ENCODE measurements at regions not wholly inside any gene's neighbourhood (a gene's known extent, or its start where the extent isn't known, plus 50 kb on each side); places are given as distances from the start of the nearest gene placed in this dataset.

DNA sequence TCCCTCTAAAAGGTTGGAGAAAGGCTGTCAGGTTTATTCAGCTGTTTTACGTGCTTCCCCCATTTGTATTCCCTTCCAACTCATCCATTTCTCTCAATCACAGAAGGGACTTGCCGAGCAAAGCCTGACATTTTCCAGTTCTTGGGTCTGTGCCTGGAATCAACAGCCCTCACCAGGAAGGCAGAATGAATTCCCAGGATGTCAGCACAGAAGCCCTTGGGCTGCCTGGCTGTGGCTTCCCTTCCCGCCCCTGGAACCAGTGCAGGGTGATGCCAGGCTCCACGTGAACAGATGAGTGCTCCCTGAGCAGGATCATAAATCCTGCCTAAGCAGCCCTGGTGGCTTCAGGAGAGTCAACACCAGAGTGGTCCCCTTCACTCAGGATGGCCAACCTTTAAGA, 86.1 kb upstream of the CD83 start:
- DNase-seq = no peak

DNA sequence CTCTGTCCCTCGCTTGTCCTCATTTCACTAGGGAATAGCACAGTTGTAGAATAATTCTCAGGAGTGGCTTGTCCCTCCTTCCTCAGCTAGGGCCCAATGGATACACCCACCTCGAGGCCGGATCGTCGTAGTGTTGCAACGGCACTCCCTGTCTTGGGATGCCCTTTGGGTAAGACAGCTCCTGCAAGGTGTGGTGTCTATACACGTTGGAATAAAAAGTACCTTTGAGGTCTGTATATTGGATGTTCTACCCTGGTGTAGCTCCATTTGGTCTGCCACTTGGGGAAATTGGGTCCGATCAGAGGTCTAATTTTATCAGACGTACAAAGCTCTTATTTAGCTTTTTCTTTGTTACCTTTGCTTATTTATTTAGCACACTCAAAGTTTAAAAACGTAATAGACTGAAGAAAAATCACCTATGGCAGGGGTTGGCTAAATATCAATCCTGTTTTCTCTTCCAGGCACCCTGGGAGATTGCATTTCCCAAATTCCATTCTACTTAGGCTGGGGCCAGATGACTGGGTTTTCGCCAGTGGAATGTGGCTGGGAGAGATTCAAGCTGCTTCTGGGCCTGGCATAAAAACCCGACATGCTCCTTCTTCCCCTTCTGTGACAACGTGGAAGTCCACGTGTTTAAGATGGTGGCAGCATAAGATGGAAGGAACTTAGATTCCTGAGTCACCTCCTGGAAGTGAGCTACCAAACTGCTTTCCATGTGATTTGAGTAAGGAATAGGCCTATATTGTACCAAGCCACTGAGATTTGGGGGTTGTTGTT, 82.3 kb upstream of the CD83 start:
- DNase-seq = no peak

- no peak for DNase-seq
These were observed 81.7 kb upstream of the CD83 start for GRCh38 chr6:14035874-14036273.

GRCh38 chr6:14036911-14037310, 80.7 kb upstream of the CD83 start:
- DNase-seq = no peak

DNA sequence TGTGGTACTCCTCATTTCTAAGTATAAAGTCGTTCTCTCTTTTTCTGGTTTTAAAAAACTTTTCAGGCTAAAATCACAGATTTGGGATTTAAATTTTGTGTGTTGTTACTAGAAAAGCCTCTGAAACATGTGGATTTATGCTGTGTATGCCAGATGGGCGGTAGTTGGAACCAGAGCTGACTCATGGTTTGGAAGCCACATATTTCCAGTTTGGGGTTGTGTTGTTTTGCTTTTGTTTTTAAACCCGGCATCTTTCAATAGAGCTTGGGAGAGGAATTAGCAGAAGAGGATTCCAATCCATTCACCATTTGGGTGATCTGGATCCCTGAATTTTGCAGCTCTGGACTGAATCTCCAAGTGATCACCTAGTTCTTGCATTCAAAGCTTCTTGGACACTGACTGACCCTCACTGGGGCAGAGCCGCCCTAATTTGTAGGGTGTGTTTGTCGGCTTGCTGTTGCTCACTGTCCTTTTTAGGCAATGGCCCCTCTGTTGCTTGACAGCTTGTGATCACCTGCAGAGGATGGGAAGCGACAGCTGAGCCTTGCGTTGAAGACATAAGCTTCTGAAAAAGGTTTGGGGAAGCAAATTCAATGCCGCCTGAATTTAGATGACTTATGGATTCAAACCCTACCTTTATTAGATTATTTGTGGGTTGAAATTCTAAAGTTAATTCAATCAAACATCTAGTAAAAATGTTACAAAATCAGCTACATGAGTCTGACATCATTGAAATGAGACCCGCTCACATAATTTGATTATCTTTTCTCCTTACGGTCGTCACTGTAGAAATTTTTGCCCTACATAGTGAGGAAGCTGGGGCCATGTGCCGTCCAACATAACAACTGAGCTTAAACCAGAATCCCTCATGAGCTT, 79.9 kb upstream of the CD83 start:
- no peak for DNase-seq

- peak; percentile 19 for DNase-seq
These were observed 78.8 kb upstream of the CD83 start for GRCh38 chr6:14038467-14039437.

DNA sequence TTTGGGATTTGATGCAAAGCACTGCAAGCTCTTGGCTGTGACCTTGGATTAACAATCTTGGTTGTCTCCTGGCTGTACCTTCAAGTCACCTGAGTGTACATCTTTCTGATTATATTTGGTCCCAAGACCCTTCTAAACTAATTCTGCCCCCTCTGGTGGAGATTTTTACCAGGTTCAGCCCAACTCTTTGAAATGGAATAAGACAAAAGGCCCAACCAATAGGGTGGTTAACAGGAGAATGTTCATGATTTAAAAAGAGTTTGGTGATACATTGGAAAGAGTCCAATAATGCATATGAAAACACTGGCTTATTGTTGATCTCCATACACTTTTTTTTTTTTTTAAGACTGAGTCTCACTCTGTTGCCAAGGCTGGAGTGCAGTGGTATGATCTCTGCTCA, 77.5 kb upstream of the CD83 start:
- no peak for DNase-seq

- peak; percentile 27 for DNase-seq
These were observed 71.0 kb upstream of the CD83 start for GRCh38 chr6:14046476-14047068.

GRCh38 chr6:14047151-14047740, 70.3 kb upstream of the CD83 start:
- no peak for DNase-seq

GRCh38 chr6:14048837-14049236, 68.7 kb upstream of the CD83 start:
- no peak for DNase-seq

DNA sequence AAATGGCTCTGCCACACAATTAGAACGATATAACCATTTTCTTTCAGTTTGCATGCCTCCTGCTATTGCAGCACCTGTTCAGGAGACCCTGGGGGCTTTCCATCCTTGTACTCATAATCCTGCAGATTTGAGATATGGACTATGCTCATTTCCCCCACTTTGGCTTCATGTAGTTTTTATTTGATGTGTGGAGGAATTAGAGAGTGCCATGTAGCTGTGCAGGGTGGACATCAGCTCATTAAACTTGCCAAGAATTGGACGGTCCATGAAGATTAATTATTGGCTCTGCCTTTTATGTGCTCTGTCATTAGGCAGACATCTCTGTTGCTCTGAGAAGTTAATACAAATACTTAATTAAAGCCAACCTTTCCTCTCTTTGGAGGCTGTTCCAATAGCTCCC, 66.2 kb upstream of the CD83 start:
- no peak for DNase-seq

GRCh38 chr6:14053811-14054210, 63.8 kb upstream of the CD83 start:
- no peak for DNase-seq

GRCh38 chr6:14055541-14055940, 62.0 kb upstream of the CD83 start:
- DNase-seq = no peak

- no peak for DNase-seq
These were observed 59.4 kb upstream of the CD83 start for GRCh38 chr6:14058029-14058695.

GRCh38 chr6:14058735-14059134, 58.8 kb upstream of the CD83 start:
- DNase-seq = no peak

GRCh38 chr6:14059791-14060436, 57.7 kb upstream of the CD83 start:
- no peak for DNase-seq

- no peak for DNase-seq
These were observed 56.6 kb upstream of the CD83 start for GRCh38 chr6:14060971-14061370.

DNA sequence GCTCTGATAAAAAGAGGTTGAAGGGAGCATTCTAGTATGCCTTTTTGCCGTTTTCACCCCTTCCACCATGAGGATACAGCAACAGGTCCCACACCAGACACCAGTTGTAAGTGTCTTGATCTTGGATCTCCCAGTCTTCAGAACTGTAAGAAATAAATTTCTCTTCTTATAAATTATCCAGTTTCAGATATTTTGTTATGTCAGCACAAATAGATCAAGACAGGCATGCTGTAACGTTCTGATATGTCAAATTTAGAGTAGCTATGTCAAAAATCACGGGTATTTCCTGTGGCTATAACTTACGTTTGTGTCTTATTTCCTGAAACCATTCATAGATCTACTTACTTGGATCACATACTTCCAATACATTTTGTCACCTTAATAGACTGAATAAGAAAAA, 55.9 kb upstream of the CD83 start:
- DNase-seq = no peak

DNA sequence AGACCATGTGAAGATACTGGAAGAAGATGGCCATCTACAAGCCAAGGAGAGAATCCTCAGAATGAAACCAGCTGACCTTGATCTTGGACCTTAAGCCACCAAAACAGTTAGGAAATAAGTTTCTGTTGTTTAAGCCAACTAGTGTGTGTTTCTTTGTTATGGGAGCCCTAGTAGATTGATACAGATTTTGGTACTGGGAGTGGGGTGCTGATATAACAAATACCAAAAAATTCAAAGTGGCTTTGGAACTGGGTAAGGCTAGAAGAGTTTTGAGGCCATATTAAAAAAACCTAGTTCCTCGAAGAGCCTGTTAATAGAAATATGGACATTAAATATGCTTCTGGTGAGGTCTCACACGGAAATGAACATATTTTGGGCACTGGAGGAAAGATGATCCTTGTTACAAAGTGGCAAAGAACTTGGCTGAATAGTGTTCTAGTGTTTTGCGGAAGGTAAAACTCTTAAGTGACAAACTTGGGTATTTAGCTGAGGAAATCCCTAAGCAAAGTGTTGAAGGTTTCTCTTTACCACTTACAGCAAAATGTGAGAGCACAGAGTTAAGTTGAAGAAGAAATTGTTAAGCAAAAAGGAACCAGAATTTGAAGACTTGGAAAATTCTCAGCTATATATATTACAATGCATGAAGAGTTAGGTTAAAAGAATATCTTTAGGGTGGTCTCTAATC, 55.1 kb upstream of the CD83 start:
- DNase-seq = no peak

GRCh38 chr6:14063756-14064155, 53.8 kb upstream of the CD83 start:
- no peak for DNase-seq

All from left kidney (tissue), 1 donor.